ENCODE measurements at regions not wholly inside any gene's neighbourhood (a gene's known extent, or its start where the extent isn't known, plus 50 kb on each side); places are given as distances from the start of the nearest gene placed in this dataset.

GRCh38 chr6:4647414-4648365 lies 128.5 kb upstream of the CDYL start (continued):
- TF ChIP-seq, protein P1, sequence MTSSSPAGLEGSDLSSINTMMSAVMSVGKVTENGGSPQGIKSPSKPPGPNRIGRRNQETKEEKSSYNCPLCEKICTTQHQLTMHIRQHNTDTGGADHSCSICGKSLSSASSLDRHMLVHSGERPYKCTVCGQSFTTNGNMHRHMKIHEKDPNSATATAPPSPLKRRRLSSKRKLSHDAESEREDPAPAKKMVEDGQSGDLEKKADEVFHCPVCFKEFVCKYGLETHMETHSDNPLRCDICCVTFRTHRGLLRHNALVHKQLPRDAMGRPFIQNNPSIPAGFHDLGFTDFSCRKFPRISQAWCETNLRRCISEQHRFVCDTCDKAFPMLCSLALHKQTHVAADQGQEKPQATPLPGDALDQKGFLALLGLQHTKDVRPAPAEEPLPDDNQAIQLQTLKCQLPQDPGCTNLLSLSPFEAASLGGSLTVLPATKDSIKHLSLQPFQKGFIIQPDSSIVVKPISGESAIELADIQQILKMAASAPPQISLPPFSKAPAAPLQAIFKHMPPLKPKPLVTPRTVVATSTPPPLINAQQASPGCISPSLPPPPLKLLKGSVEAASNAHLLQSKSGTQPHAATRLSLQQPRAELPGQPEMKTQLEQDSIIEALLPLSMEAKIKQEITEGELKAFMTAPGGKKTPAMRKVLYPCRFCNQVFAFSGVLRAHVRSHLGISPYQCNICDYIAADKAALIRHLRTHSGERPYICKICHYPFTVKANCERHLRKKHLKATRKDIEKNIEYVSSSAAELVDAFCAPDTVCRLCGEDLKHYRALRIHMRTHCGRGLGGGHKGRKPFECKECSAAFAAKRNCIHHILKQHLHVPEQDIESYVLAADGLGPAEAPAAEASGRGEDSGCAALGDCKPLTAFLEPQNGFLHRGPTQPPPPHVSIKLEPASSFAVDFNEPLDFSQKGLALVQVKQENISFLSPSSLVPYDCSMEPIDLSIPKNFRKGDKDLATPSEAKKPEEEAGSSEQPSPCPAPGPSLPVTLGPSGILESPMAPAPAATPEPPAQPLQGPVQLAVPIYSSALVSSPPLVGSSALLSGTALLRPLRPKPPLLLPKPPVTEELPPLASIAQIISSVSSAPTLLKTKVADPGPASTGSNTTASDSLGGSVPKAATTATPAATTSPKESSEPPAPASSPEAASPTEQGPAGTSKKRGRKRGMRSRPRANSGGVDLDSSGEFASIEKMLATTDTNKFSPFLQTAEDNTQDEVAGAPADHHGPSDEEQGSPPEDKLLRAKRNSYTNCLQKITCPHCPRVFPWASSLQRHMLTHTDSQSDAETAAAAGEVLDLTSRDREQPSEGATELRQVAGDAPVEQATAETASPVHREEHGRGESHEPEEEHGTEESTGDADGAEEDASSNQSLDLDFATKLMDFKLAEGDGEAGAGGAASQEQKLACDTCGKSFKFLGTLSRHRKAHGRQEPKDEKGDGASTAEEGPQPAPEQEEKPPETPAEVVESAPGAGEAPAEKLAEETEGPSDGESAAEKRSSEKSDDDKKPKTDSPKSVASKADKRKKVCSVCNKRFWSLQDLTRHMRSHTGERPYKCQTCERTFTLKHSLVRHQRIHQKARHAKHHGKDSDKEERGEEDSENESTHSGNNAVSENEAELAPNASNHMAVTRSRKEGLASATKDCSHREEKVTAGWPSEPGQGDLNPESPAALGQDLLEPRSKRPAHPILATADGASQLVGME (CRISPR knock-in tag; IDR thresholded peaks at IDR 0.05) = peak; percentile 87; the same call in 1 of the 2 replicates
- TF ChIP-seq RBM39 (optimal IDR thresholded peaks at IDR 0.05; ENCODE audit: low read depth, low read length) (peak; percentile 83), CCNT2 (IDR thresholded peaks at IDR 0.05; ENCODE audit: borderline replicate concordance, extremely low read depth, insufficient read length, low read depth, low read length) (peak; percentile 33), MTA1 (IDR thresholded peaks at IDR 0.05; ENCODE audit: borderline replicate concordance) (0 out of 2 replicates have a peak, but pooled peaks have one; percentile 56), OTX1 (CRISPR knock-in tag; IDR thresholded peaks at IDR 0.05) (0 out of 2 replicates have a peak, but pooled peaks have one; percentile 5), ZNF24 (IDR thresholded peaks at IDR 0.05) (no peak), ZNF224 (CRISPR knock-in tag; IDR thresholded peaks at IDR 0.05) (no peak), LCOR (CRISPR knock-in tag; IDR thresholded peaks at IDR 0.05) (peak; percentile 92), ZNF408 (CRISPR knock-in tag; IDR thresholded peaks at IDR 0.05; ENCODE audit: low read depth) (no peak), MYNN (IDR thresholded peaks at IDR 0.05) (0 out of 2 replicates have a peak, but pooled peaks have one; percentile 37), MYNN (CRISPR knock-in tag; IDR thresholded peaks at IDR 0.05) (no peak), RBM14 (IDR thresholded peaks at IDR 0.05; ENCODE audit: borderline replicate concordance, insufficient read depth, low read depth, low read length) (no peak), ARID2 (IDR thresholded peaks at IDR 0.05) (no peak), BACH1 (tag; IDR thresholded peaks at IDR 0.05) (no peak), PCBP1 (IDR thresholded peaks at IDR 0.05; ENCODE audit: low read depth, low read length, poor library complexity, severe bottlenecking) (no peak), BRD4 (IDR thresholded peaks at IDR 0.05) (no peak), ZNF384 (IDR thresholded peaks at IDR 0.05; ENCODE audit: low read depth, low read length) (no peak), ATF7 (IDR thresholded peaks at IDR 0.05) (peak; percentile 75), PTRF (tag; IDR thresholded peaks at IDR 0.05) (no peak), SIX5 (IDR thresholded peaks at IDR 0.05; ENCODE audit: borderline replicate concordance in 1 of 2, insufficient read depth in 1 of 2, low read depth in 1 of 2, low read length in 2 of 2) (no peak)
- TF ChIP-seq, protein P2, sequence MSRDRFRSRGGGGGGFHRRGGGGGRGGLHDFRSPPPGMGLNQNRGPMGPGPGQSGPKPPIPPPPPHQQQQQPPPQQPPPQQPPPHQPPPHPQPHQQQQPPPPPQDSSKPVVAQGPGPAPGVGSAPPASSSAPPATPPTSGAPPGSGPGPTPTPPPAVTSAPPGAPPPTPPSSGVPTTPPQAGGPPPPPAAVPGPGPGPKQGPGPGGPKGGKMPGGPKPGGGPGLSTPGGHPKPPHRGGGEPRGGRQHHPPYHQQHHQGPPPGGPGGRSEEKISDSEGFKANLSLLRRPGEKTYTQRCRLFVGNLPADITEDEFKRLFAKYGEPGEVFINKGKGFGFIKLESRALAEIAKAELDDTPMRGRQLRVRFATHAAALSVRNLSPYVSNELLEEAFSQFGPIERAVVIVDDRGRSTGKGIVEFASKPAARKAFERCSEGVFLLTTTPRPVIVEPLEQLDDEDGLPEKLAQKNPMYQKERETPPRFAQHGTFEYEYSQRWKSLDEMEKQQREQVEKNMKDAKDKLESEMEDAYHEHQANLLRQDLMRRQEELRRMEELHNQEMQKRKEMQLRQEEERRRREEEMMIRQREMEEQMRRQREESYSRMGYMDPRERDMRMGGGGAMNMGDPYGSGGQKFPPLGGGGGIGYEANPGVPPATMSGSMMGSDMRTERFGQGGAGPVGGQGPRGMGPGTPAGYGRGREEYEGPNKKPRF (IDR thresholded peaks at IDR 0.05; ENCODE audit: low read depth, low read length) = no peak

Data from K562 (cell line).